Midbrain (tissue), 1 donor: ENCODE measurements at regions not wholly inside any gene's neighbourhood (a gene's known extent, or its start where the extent isn't known, plus 50 kb on each side); places are given as distances from the start of the nearest gene placed in this dataset.

Experiments used
- DNase-seq: peaks from one replicate; lab custom pipeline; 2025; lab: John Stamatoyannopoulos, UW

GRCh38 chr10:57788117-57788516, 479.6 kb downstream of the IPMK start:
- DNase-seq, result no peak

- DNase-seq, result no peak
Observed at GRCh38 chr10:57786850-57787750, 480.6 kb downstream of the IPMK start.

- no peak for DNase-seq
Observed at GRCh38 chr10:57786331-57786730, 481.4 kb downstream of the IPMK start.

GRCh38 chr10:57785546-57785945, 482.1 kb downstream of the IPMK start:
- no peak for DNase-seq

GRCh38 chr10:57785068-57785467, 482.6 kb downstream of the IPMK start:
- DNase-seq, result no peak

- no peak for DNase-seq
Observed at GRCh38 chr10:57776688-57777432, 490.8 kb downstream of the IPMK start.

- DNase-seq, result no peak
Observed at GRCh38 chr10:57775250-57775649, 492.4 kb downstream of the IPMK start.

- DNase-seq, result no peak
Observed at GRCh38 chr10:57769298-57769697, 498.4 kb downstream of the IPMK start.

- no peak for DNase-seq
Observed at GRCh38 chr10:57759777-57760176, 507.9 kb downstream of the IPMK start.

GRCh38 chr10:57754803-57755202, 512.9 kb downstream of the IPMK start:
- DNase-seq, result no peak

- no peak for DNase-seq
Observed at GRCh38 chr10:57743711-57744110, 524.0 kb downstream of the IPMK start.

- DNase-seq, result no peak
Observed at GRCh38 chr10:57741751-57742150, 525.9 kb downstream of the IPMK start.

- no peak for DNase-seq
Observed at GRCh38 chr10:57723305-57723704, 544.4 kb downstream of the IPMK start.

GRCh38 chr10:57716884-57717283, 550.8 kb downstream of the IPMK start:
- DNase-seq, result peak; percentile 16

GRCh38 chr10:57715233-57715632, 552.5 kb downstream of the IPMK start:
- DNase-seq, result no peak

- no peak for DNase-seq
Observed at GRCh38 chr10:57707300-57707658, 560.4 kb downstream of the IPMK start.

- no peak for DNase-seq
Observed at GRCh38 chr10:57706576-57707299, 561.0 kb downstream of the IPMK start.

- no peak for DNase-seq
Observed at GRCh38 chr10:57706016-57706415, 561.7 kb downstream of the IPMK start.

- DNase-seq, result no peak
Observed at GRCh38 chr10:57699944-57700343, 567.8 kb downstream of the IPMK start.

GRCh38 chr10:57696641-57697040, 571.1 kb downstream of the IPMK start:
- no peak for DNase-seq

- DNase-seq, result no peak
Observed at GRCh38 chr10:57694956-57695608, 572.6 kb downstream of the IPMK start.
